ENCODE measurements at regions not wholly inside any gene's neighbourhood (a gene's known extent, or its start where the extent isn't known, plus 50 kb on each side); places are given as distances from the start of the nearest gene placed in this dataset.

DNA sequence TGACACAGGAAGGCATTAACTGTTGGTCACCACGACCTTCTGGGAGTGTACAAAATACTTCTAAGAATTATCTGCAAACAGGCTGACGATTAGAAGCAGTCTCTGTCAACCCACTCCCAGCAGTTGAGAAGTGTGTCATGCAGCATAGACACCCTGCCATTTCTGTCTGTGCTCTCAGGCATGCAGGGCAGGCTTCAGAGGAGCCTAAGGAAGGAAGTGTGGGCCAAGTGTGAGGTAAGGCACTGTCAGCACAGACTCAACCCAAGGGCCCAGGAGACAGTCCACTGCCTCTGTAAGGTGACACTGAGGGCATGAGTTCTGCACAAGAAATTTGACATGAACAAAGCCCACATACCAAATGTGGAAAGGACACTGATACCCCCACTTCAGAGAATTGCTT, 109.0 kb upstream of the VIPR2 start:
- DNase-seq (ENCODE audit: low spot score) = no peak
- TF ChIP-seq, protein P1, sequence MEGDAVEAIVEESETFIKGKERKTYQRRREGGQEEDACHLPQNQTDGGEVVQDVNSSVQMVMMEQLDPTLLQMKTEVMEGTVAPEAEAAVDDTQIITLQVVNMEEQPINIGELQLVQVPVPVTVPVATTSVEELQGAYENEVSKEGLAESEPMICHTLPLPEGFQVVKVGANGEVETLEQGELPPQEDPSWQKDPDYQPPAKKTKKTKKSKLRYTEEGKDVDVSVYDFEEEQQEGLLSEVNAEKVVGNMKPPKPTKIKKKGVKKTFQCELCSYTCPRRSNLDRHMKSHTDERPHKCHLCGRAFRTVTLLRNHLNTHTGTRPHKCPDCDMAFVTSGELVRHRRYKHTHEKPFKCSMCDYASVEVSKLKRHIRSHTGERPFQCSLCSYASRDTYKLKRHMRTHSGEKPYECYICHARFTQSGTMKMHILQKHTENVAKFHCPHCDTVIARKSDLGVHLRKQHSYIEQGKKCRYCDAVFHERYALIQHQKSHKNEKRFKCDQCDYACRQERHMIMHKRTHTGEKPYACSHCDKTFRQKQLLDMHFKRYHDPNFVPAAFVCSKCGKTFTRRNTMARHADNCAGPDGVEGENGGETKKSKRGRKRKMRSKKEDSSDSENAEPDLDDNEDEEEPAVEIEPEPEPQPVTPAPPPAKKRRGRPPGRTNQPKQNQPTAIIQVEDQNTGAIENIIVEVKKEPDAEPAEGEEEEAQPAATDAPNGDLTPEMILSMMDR (IDR thresholded peaks at IDR 0.05) = no peak
- no peak overlapping the region for H3K27ac ChIP-seq
- no peak overlapping the region for H3K4me3 ChIP-seq

DNA sequence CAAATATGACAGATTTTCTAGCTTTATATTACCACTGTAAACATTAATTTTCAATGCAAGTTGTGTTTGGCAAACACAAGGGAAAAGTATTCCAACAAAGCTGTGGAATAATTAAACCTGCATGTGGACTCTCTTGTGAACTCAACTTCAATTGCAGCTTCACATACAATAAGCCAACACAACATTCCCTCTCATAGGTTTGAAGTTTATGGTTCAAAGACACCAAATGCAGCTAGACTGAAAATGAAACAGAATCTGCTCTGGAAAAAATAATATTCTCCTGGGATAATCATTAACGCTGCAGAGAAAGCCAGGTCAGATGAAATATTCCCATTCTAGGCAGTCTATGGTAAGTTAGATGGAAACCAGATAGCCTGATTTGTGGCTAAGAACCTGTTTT, 105.8 kb upstream of the VIPR2 start:
- no peak overlapping the region for H3K27ac ChIP-seq
- DNase-seq (ENCODE audit: low spot score) = no peak
- TF ChIP-seq, protein P1 (IDR thresholded peaks at IDR 0.05) = no peak

DNA sequence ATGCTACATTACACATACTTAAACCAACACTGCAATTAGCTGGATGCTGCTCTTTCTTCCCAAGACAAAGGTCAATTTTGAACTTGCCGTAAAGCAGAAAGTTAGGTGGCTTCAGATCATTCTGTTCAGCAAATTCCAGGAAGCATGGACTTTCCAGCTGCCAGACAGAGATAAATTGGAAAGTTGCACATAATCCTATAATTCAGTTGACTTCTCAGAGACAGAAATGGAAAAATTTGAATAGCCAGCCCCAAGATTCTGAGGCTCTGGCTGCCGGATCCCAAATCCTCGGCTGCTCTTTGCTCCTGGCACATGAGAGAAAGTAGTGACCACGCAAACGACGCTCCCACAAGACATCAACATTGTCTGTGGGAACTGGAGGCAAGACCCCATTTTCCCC, 105.0 kb upstream of the VIPR2 start:
- Histone ChIP-seq H3K4me3 (no peak overlapping the region), H3K27ac (no peak overlapping the region)
- TF ChIP-seq, protein P1 (IDR thresholded peaks at IDR 0.05) = no peak
- no peak for DNase-seq (ENCODE audit: low spot score)

More for the DNA sequence above, 105.8 kb upstream of the VIPR2 start:
- H3K4me3 ChIP-seq = no peak overlapping the region

DNA sequence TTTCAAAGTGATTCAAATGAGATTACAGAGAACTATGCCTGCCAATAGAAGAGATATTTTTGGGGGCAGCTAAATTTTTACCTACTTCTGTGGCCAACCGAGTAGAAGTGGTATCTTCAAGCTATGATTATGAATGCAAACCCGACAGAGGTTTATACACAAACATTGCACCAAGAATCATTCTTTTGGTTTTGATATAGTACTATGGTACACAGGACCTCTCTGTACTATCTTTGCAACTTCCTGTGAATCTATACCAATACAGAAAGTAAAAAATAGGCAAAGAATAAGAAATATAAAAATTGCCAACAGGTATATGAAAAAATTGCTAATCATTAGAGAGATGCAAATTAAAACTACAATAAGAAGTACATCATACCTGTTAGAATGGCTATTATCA, 103.2 kb upstream of the VIPR2 start:
- DNase-seq (ENCODE audit: low spot score) = no peak
- Histone ChIP-seq H3K4me3 (no peak overlapping the region), H3K27ac (no peak overlapping the region)
- TF ChIP-seq, protein P1 (IDR thresholded peaks at IDR 0.05) = no peak

GRCh38 chr7:159246702-159247480, 102.2 kb upstream of the VIPR2 start:
- H3K27ac ChIP-seq = no peak overlapping the region
- H3K4me3 ChIP-seq = no peak overlapping the region
- no peak for DNase-seq (ENCODE audit: low spot score)
- TF ChIP-seq, protein P1 (IDR thresholded peaks at IDR 0.05) = no peak

DNA sequence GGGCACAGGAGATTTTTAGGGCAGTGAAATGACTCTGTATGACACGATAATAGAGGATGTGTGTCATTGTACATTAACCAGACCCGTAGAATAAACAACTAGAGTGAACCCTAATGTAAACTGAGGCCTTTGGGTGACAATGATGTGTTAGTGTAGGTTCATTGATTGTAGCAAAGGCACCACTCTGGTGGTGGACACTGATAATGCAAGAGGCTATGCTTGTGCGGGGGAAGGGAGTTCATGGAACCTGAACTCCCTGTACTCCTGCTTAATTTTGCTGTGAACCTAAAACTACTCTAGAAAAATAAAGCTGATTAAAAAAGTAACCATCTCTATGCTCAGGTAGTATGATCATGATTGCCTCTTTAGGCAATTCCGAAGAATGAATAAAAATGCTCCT, 96.3 kb upstream of the VIPR2 start:
- H3K27ac ChIP-seq = no peak overlapping the region
- no peak for DNase-seq (ENCODE audit: low spot score)
- no peak overlapping the region for H3K4me3 ChIP-seq
- TF ChIP-seq, protein P1 (IDR thresholded peaks at IDR 0.05) = no peak

GRCh38 chr7:159239028-159239427, 94.4 kb upstream of the VIPR2 start:
- TF ChIP-seq, protein P1 (IDR thresholded peaks at IDR 0.05) = no peak

More at GRCh38 chr7:159239028-159239427, 94.4 kb upstream of the VIPR2 start:
- DNase-seq (ENCODE audit: low spot score) = no peak
- H3K4me3 ChIP-seq = no peak overlapping the region
- H3K27ac ChIP-seq = no peak overlapping the region
